ENCODE measurements at regions not wholly inside any gene's neighbourhood (a gene's known extent, or its start where the extent isn't known, plus 50 kb on each side); places are given as distances from the start of the nearest gene placed in this dataset.

DNA sequence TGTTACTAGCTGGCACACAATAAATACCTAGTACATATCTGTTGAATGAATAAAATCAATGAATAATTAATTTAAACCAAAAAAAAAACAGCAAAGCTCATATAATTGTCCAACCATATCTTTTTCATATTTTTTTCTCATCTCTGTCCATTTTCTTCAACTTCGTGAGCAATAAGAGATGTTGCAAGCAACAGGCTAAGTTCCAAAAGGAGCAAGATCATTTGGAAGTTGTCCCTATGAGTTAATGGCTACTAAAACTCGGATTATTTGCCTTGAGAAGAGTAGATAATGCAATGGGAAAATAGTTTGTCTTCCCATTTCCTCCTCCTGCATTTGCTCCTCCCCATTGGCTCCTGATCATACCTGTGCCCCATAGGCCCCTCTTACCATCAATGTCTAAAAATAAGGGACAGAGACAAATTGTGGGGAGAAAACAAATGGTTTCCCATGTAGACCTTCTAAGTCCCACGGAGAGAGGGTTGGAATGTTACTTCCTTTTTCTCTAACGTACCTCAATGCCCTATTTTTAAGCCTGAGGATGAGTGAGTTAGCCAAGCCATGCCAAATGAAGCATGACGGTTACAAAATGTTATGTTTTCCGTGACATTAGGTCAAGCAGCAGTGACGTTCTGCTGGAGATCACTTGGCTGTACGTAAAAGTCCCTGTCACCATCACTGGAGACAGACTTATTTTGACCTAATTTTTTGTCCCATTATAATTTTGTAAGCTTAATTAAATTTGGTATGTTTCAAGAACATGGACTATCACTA lies 217.3 kb upstream of the PREP start:
- TF ChIP-seq POLR2A (IDR thresholded peaks at IDR 0.05; ENCODE audit: low read depth, low read length) (no peak), POLR2AphosphoS5 (IDR thresholded peaks at IDR 0.05; ENCODE audit: low read depth, low read length) (no peak), TAF1 (IDR thresholded peaks at IDR 0.05; ENCODE audit: borderline replicate concordance, low read depth, low read length) (no peak)

All from GM12892 (cell line).